Colonic mucosa (tissue), 4 donors: ENCODE measurements at regions not wholly inside any gene's neighbourhood (a gene's known extent, or its start where the extent isn't known, plus 50 kb on each side); places are given as distances from the start of the nearest gene placed in this dataset.
"Not testable (repeated sequence)": the region's sequence is repeated elsewhere in the genome, so short reads cannot be mapped to it uniquely, and the experiment has no call there.

Source experiments
- DNase-seq: peaks from one replicate; pipeline ENCODE4 v3.0.0-alpha.2; 2020
- H3K27ac ChIP-seq: fragments of 200-600 bp; one replicate; pipeline ENCODE4 v1.8.0; 2021
- H3K27me3 ChIP-seq: fragments of 200-600 bp; one replicate; pipeline ENCODE4 v1.8.0; 2021
- H3K36me3 ChIP-seq: fragments of 200-600 bp; one replicate; pipeline ENCODE4 v1.8.0; 2021
- H3K4me1 ChIP-seq: fragments of 200-600 bp; one replicate; pipeline ENCODE4 v1.8.0; 2021; ENCODE audit warnings: mild to moderate bottlenecking
- H3K4me3 ChIP-seq: fragments of 200-600 bp; one replicate; pipeline ENCODE4 v1.8.0; 2021
- H3K9ac ChIP-seq, 2 donors: one replicate each; pipeline ENCODE4 v1.7.0; 2013; ENCODE audit warnings: control low read depth in 2 of 2, low read depth in 2 of 2, low read length in 2 of 2
- H3K9me3 ChIP-seq: fragments of 200-600 bp; one replicate; pipeline ENCODE4 v1.8.0; 2021
- intact Hi-C: fragments of 100-400 bp; cut with DNase I; formaldehyde crosslinking; loops from one replicate; pipeline ENCODE4 v1.14.1; 2022
- TF ChIP-seq, protein P1 (sequence below): fragments of 200-600 bp; IDR thresholded peaks from one replicate; pipeline ENCODE4 v1.8.0; 2022; ENCODE audit warnings: antibody characterized with exemption, mild to moderate bottlenecking
- donor health status: healthy.
- donor health status: DM: no; HTN: no; CAD: no.
- donor health status: DM: no; HTN: no; CAD: no.

DNA sequence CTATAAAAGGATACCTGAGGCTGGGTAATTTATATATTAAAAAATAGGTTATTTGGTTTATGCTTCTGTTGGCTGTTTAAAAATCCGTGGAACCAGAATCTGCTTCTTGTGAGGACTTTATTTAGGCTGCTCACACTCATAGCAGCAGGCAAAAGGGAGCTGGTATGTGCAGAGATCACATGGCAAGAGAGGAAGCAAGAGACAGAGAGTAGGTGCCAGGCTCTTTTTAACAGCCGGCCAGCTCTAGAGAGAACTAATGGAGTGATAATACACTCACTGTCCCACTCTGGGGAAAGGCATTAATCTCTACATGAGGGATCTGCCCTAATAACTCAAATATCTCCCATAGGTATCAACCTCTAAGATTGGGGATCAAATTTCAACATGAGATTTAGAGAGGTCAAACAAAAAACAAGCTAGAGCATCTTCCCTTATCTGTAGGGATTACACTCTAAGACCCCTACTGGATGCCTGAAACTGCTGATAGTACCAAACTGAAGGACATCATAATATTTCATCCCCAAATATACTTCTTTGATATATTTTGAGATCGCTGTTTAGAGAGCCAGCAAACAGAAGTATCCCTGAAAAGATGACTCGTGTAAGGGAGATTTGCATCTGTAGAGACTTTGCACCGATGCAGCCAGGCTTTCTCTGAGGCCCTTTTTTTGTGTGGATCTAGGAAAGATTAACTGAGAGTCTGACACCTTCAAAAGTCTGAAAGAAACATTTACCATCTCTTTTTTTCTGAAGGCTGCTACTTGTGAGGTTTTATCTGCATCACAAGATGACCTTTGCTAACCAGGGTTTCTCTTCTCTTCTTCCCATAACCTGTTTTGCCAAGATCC, 717.0 kb upstream of the MBL2 start:
- Histone ChIP-seq H3K9me3 (no peaks in the 10 kb centered on the region), H3K27ac (no peak overlapping the region), H3K36me3 (no peaks in the 10 kb centered on the region), H3K9ac (no peak overlapping the region), H3K27me3 (no peaks in the 10 kb centered on the region), H3K4me3 (no peak overlapping the region), H3K4me1 (no peaks in the 10 kb centered on the region)
- DNase-seq = no peak
- intact Hi-C loops = no loop called here
- TF ChIP-seq, protein P1, sequence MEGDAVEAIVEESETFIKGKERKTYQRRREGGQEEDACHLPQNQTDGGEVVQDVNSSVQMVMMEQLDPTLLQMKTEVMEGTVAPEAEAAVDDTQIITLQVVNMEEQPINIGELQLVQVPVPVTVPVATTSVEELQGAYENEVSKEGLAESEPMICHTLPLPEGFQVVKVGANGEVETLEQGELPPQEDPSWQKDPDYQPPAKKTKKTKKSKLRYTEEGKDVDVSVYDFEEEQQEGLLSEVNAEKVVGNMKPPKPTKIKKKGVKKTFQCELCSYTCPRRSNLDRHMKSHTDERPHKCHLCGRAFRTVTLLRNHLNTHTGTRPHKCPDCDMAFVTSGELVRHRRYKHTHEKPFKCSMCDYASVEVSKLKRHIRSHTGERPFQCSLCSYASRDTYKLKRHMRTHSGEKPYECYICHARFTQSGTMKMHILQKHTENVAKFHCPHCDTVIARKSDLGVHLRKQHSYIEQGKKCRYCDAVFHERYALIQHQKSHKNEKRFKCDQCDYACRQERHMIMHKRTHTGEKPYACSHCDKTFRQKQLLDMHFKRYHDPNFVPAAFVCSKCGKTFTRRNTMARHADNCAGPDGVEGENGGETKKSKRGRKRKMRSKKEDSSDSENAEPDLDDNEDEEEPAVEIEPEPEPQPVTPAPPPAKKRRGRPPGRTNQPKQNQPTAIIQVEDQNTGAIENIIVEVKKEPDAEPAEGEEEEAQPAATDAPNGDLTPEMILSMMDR = no peak

DNA sequence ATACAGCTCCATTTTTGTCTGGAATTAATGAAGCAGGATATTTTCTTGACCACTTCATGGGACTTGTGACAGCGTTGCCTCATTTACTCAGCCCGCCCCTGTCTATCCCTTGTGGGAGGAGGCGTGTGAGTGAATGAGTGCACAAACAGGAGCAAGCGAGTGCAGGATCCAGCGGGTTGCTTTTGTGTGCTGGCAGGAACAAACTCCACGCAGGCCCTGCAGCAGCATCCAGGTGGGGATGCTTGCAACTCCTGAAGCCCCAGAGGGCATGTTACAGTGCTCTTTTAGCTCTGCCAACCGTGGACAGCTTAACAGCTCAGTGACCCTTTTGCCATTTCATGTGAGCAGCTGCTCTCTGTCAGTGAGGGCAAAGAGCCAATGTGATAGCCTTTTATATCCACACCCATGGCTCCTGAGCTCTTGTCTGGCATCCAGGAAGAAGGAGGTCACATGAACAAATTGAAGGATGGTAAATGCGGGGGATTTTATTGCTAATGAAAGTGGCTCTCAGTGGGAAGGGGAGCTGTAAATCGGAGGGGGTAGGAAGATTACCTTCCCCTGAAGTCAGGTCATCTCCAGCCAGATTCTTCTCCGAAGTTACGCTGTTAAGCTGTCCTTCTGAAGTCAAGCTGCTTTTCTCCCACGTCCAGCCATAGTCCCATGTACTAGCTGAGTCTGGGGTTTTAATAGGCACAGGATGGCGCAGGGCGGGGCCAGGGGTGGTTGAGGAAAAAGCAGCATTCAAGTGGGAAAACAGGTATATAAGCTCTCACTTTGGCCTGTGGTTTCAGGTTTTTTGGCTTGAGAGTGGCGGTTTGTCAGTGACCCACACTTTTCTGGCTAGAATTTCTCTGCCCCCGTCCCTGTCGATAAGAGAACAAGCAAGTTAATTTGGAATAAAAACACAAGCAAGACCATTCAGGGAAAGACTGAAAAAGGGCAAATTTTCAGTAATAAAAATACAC, 714.7 kb upstream of the MBL2 start:
- H3K4me3 ChIP-seq = no peak overlapping the region
- H3K27me3 ChIP-seq = no peaks in the 10 kb centered on the region
- intact Hi-C loops = no loop called here
- TF ChIP-seq, protein P1 = no peak
- H3K9me3 ChIP-seq = no peaks in the 10 kb centered on the region
- H3K27ac ChIP-seq = no peak overlapping the region
- no peaks in the 10 kb centered on the region for H3K4me1 ChIP-seq
- H3K9ac ChIP-seq = no peak overlapping the region
- no peak for DNase-seq
- H3K36me3 ChIP-seq = no peaks in the 10 kb centered on the region

DNA sequence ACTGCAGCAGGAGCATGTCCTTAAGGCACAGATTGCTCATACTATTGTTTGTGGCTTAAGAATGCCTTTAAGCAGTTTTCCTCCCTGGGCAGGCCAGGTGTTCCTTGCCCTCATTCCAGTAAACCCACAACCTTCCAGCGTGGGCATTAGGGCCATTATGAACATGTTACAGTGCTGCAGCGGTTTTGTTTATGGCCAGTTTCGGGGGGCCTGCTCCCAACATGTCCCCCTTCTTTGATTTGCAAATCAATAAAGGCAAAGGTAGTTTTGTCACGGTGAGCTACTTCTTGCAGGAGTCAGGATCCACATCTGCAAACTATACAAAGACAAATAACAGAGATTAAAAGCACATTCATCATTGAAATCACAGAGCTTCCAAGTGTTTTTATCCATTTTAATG, 712.8 kb upstream of the MBL2 start:
- H3K4me3 ChIP-seq, intact Hi-C loops, H3K9ac ChIP-seq, H3K4me1 ChIP-seq, DNase-seq, H3K9me3 ChIP-seq, H3K27ac ChIP-seq, H3K27me3 ChIP-seq, H3K36me3 ChIP-seq: not testable (repeated sequence)

DNA sequence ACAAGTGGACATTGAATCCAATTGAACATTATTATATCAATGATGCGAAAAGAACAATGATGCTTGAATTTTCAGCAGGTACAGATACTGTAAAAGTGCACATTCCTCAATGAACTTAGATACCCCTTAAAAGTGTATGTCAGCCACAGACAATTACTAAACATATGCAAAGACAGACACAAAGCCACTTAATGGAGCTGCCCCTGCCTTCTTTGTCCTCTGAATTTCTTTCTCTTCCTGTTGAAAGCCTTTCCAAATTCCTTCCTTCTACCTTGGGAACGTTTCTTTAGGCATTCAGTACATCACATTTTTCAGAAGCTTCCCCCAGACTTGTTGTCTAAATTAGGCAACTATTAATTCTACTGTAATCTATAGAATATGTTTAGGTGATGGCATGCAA, 706.8 kb upstream of the MBL2 start:
- no peak for DNase-seq
- Histone ChIP-seq H3K27me3 (no peaks in the 10 kb centered on the region), H3K36me3 (no peaks in the 10 kb centered on the region), H3K4me3 (no peak overlapping the region), H3K9ac (no peak overlapping the region), H3K27ac (no peak overlapping the region), H3K4me1 (no peaks in the 10 kb centered on the region), H3K9me3 (no peaks in the 10 kb centered on the region)
- intact Hi-C loops = no loop called here
- TF ChIP-seq, protein P1 = no peak

DNA sequence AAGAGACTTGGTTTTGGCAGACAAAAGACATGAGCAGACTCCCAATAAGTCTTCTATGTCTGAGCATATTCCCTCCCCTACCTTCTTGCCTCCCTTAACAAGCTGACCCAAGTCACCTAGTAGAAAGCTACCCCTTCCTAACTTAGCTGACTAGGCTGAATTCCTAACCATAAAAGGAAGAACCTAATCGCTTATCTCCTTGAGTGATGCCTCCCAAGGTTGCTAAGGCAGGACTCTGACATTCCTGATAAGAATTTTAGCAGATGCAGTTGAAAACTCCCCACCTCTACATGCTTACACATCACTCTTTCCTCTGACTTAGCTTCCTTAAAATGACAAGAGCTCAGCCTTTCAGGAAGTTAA, 704.7 kb upstream of the MBL2 start:
- DNase-seq = no peak
- no peaks in the 10 kb centered on the region for H3K36me3 ChIP-seq
- H3K9me3 ChIP-seq = no peaks in the 10 kb centered on the region
- intact Hi-C loops = no loop called here
- H3K27me3 ChIP-seq = no peaks in the 10 kb centered on the region
- no peak overlapping the region for H3K4me3 ChIP-seq
- no peak overlapping the region for H3K27ac ChIP-seq
- no peaks in the 10 kb centered on the region for H3K4me1 ChIP-seq
- no peak overlapping the region for H3K9ac ChIP-seq
- TF ChIP-seq, protein P1 = no peak
